Ovary (tissue), 3 donors: ENCODE measurements at regions not wholly inside any gene's neighbourhood (a gene's known extent, or its start where the extent isn't known, plus 50 kb on each side); places are given as distances from the start of the nearest gene placed in this dataset.

Experiments
- EP300 ChIP-seq: sonication (generic); formaldehyde crosslinking; IDR thresholded peaks from one replicate; pipeline ENCODE4 v1.6.1; 2017; ENCODE audit warnings: antibody characterized with exemption
- POLR2A ChIP-seq: fragments of 450-650 bp; IDR thresholded peaks from one replicate; pipeline ENCODE4 v1.6.1; 2017; ENCODE audit warnings: antibody characterized with exemption, mild to moderate bottlenecking, moderate library complexity
- TF ChIP-seq, protein P1 (sequence below), 3 donors: fragments of 450-650 bp in 2 of 3; fragments of 200-600 bp in 1 of 3; IDR thresholded peaks; one replicate each; pipeline versions ENCODE4 v1.5.1 to v1.8.0; 2016 to 2022; ENCODE audit warnings: antibody characterized with exemption in 3 of 3, mild to moderate bottlenecking in 1 of 3
- donor health status: DM: no; HTN: no; CAD: no.

DNA sequence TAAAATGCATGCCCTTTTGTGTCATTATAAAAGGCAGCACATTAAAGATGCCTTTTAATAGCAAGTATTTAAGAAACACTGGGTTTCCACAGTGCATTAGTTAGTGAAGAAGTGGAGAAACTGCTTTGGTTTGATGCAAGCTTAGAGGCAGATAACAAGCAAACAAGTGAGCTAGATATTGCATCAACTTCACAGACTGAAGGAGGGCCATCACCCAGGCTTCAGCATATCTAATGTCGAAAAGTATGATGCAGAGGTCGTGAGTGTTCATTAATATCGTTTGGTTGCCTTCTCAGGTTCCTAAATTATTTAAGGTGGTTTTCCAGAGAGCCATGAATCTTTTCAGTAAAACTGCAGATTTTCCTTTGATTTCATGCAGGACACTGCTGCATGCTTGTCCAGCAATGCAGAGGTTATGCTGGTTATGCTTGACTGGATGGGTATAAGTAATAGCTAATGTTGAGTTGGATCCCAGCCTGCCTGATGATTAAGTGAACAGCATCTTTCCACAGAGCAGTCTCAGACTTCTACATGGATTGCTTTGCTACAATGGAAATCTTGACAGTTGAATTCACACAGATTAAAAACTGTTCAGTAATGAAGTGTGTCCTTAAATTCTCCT is 69.7 kb upstream of the IPO9 start:
- TF ChIP-seq POLR2A (no peak), EP300 (no peak)
- TF ChIP-seq, protein P1, sequence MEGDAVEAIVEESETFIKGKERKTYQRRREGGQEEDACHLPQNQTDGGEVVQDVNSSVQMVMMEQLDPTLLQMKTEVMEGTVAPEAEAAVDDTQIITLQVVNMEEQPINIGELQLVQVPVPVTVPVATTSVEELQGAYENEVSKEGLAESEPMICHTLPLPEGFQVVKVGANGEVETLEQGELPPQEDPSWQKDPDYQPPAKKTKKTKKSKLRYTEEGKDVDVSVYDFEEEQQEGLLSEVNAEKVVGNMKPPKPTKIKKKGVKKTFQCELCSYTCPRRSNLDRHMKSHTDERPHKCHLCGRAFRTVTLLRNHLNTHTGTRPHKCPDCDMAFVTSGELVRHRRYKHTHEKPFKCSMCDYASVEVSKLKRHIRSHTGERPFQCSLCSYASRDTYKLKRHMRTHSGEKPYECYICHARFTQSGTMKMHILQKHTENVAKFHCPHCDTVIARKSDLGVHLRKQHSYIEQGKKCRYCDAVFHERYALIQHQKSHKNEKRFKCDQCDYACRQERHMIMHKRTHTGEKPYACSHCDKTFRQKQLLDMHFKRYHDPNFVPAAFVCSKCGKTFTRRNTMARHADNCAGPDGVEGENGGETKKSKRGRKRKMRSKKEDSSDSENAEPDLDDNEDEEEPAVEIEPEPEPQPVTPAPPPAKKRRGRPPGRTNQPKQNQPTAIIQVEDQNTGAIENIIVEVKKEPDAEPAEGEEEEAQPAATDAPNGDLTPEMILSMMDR (IDR thresholded peaks at IDR 0.05): no peak
